Trophoblast cell (in vitro differentiated cells and primary cell): ENCODE measurements at regions not wholly inside any gene's neighbourhood (a gene's known extent, or its start where the extent isn't known, plus 50 kb on each side); places are given as distances from the start of the nearest gene placed in this dataset.
"Not testable (repeated sequence)": the region's sequence is repeated elsewhere in the genome, so short reads cannot be mapped to it uniquely, and the experiment has no call there.

Experiments used
- DNase-seq, 2 donors: peaks; one replicate each; pipeline ENCODE4 v3.0.0-alpha.2; 2016
- H2AFZ ChIP-seq: 2 replicates; pipeline ENCODE4 v1.6.1; 2013; ENCODE audit warnings: low read length, moderate library complexity, mild to moderate bottlenecking; ENCODE audit not compliant: insufficient read depth, poor library complexity
- H2AK5ac ChIP-seq: 2 replicates; pipeline ENCODE4 v1.6.1; 2013; ENCODE audit warnings: mild to moderate bottlenecking, low read length
- H2BK120ac ChIP-seq: 2 replicates; pipeline ENCODE4 v1.6.1; 2013; ENCODE audit warnings: low read length, mild to moderate bottlenecking, moderate library complexity; ENCODE audit not compliant: insufficient read depth, poor library complexity
- H2BK12ac ChIP-seq: 2 replicates; pipeline ENCODE4 v1.6.1; 2013; ENCODE audit warnings: mild to moderate bottlenecking, low read length, moderate library complexity
- H2BK5ac ChIP-seq: 2 replicates; pipeline ENCODE4 v1.6.1; 2013; ENCODE audit warnings: low read length, low read depth, moderate library complexity, mild to moderate bottlenecking; ENCODE audit not compliant: poor library complexity
- H3K14ac ChIP-seq: 2 replicates; pipeline ENCODE4 v1.6.1; 2013; ENCODE audit warnings: mild to moderate bottlenecking, low read length
- H3K18ac ChIP-seq: 2 replicates; pipeline ENCODE4 v1.6.1; 2013; ENCODE audit warnings: mild to moderate bottlenecking, low read length
- H3K23ac ChIP-seq: 2 replicates; pipeline ENCODE4 v1.6.1; 2013; ENCODE audit warnings: low read length
- H3K27ac ChIP-seq: 2 replicates; pipeline ENCODE4 v1.5.1; 2013; ENCODE audit warnings: low read depth, mild to moderate bottlenecking, inconsistent platforms, low read length, moderate library complexity
- H3K27me3 ChIP-seq: 2 replicates; pipeline ENCODE4 v1.6.1; 2013; ENCODE audit warnings: inconsistent platforms, mild to moderate bottlenecking, low read length, moderate library complexity; ENCODE audit not compliant: insufficient read depth
- H3K36me3 ChIP-seq, 2 experiments: 1 replicate in 1 of 2; 2 replicates in 1 of 2; pipeline ENCODE4 v1.6.1; 2013; ENCODE audit warnings: low read length in 2 of 2, mild to moderate bottlenecking in 2 of 2, moderate library complexity in 1 of 2; ENCODE audit not compliant: insufficient read depth in 2 of 2, control insufficient read depth in 1 of 2
- H3K4ac ChIP-seq: 2 replicates; pipeline ENCODE4 v1.6.1; 2013; ENCODE audit warnings: low read depth, mild to moderate bottlenecking, low read length, moderate library complexity
- H3K4me1 ChIP-seq, 2 experiments: 1 replicate in 1 of 2; 2 replicates in 1 of 2; pipeline ENCODE4 v1.6.1; 2013; ENCODE audit warnings: low read length in 2 of 2, mild to moderate bottlenecking in 2 of 2, moderate library complexity in 1 of 2; ENCODE audit not compliant: insufficient read depth in 2 of 2, control insufficient read depth in 1 of 2
- H3K4me2 ChIP-seq: 2 replicates; pipeline ENCODE4 v1.6.1; 2013; ENCODE audit warnings: inconsistent platforms, mild to moderate bottlenecking, low read length, moderate library complexity
- H3K4me3 ChIP-seq: 2 replicates; pipeline ENCODE4 v1.5.1; 2013; ENCODE audit warnings: mild to moderate bottlenecking, low read depth, low read length, inconsistent platforms
- H3K79me1 ChIP-seq: one replicate; pipeline ENCODE4 v1.6.1; 2013; ENCODE audit warnings: low read length
- H3K79me2 ChIP-seq: 2 replicates; pipeline ENCODE4 v1.6.1; 2013; ENCODE audit warnings: low read length, mild to moderate bottlenecking; ENCODE audit not compliant: control insufficient read depth, insufficient read depth, poor library complexity
- H3K9ac ChIP-seq: 2 replicates; pipeline ENCODE4 v1.6.1; 2013; ENCODE audit warnings: mild to moderate bottlenecking, low read length
- H3K9me3 ChIP-seq: 2 replicates; pipeline ENCODE4 v1.6.1; 2013; ENCODE audit warnings: low read depth, mild to moderate bottlenecking, control low read depth, inconsistent platforms, low read length; ENCODE audit not compliant: insufficient read depth
- H4K12ac ChIP-seq: 2 replicates; pipeline ENCODE4 v1.6.1; 2013; ENCODE audit warnings: low read depth, mild to moderate bottlenecking, low read length, moderate library complexity
- H4K8ac ChIP-seq: 2 replicates; pipeline ENCODE4 v1.6.1; 2013; ENCODE audit warnings: low read depth, mild to moderate bottlenecking, low read length, moderate library complexity
- H4K91ac ChIP-seq: one replicate; pipeline ENCODE4 v1.6.1; 2013; ENCODE audit warnings: low read depth, mild to moderate bottlenecking, low read length, moderate library complexity
- WGBS: extraction: QIAGEN DNeasy Blood & Tissue Kit; methylation state at CpG from one replicate; pipeline ENCODE4 v1.1.7; 2013; ENCODE audit warnings: missing lambda C conversion rate; ENCODE audit not compliant: insufficient read length, insufficient coverage; ENCODE audit errors: extremely low coverage; 5-methylcytosine and 5-hydroxymethylcytosine counted together

- H3K27me3 ChIP-seq: no peaks in the 10 kb centered on the region
- H2BK5ac ChIP-seq: no peak overlapping the region
- H2BK120ac ChIP-seq: no peak overlapping the region
- H3K4me3 ChIP-seq: no peak overlapping the region
- no peak overlapping the region for H4K91ac ChIP-seq
- H3K23ac ChIP-seq: no peak overlapping the region
- no peaks in the 10 kb centered on the region for H3K36me3 ChIP-seq
- H3K4me1 ChIP-seq: peaks cover 0 to 2% of the 10 kb centered on the region in 2 experiments
- H2AK5ac ChIP-seq: no peak overlapping the region
- no peak overlapping the region for H3K9ac ChIP-seq
- H3K4ac ChIP-seq: no peak overlapping the region
- no peak overlapping the region for H4K12ac ChIP-seq
- no peak overlapping the region for H3K4me2 ChIP-seq
- H4K8ac ChIP-seq: no peak overlapping the region
- H3K18ac ChIP-seq: no peak overlapping the region
- H2AFZ ChIP-seq: no peak overlapping the region
- no peak for DNase-seq
- H2BK12ac ChIP-seq: no peak overlapping the region
- no peaks in the 10 kb centered on the region for H3K9me3 ChIP-seq
- no CpG with 5 or more reads among the region's 2 CpGs for WGBS
- no peak overlapping the region for H3K27ac ChIP-seq
- H3K79me1 ChIP-seq: peaks cover 3% of the 10 kb centered on the region
- H3K79me2 ChIP-seq: no peaks in the 10 kb centered on the region
- H3K14ac ChIP-seq: no peak overlapping the region
Measured at GRCh38 chr9:86573886-86574285, 219.7 kb upstream of the TUT7 start.

- Histone ChIP-seq H3K36me3 (no peaks in the 10 kb centered on the region), H3K79me1 (no peaks in the 10 kb centered on the region), H3K4me3 (no peak overlapping the region), H2AFZ (no peak overlapping the region), H2BK5ac (no peak overlapping the region), H4K12ac (no peak overlapping the region), H3K27ac (no peak overlapping the region), H4K8ac (no peak overlapping the region), H3K18ac (no peak overlapping the region), H3K4ac (no peak overlapping the region), H3K4me2 (no peak overlapping the region), H3K23ac (no peak overlapping the region), H2AK5ac (no peak overlapping the region), H2BK12ac (no peak overlapping the region), H3K79me2 (no peaks in the 10 kb centered on the region), H3K9me3 (peaks cover 2% of the 10 kb centered on the region), H3K27me3 (no peaks in the 10 kb centered on the region), H3K14ac (no peak overlapping the region), H3K9ac (no peak overlapping the region), H2BK120ac (no peak overlapping the region), H3K4me1 (no peaks in the 10 kb centered on the region), H4K91ac (no peak overlapping the region)
- no peak for DNase-seq
Measured at GRCh38 chr9:86572904-86573303, 218.7 kb upstream of the TUT7 start.

GRCh38 chr9:86565603-86566002, 211.4 kb upstream of the TUT7 start:
- not testable (repeated sequence) for H2AK5ac ChIP-seq, H3K27me3 ChIP-seq, H2AFZ ChIP-seq, H4K12ac ChIP-seq, H3K4me1 ChIP-seq, H3K79me2 ChIP-seq, H3K27ac ChIP-seq, H3K4ac ChIP-seq, H3K9me3 ChIP-seq, H3K4me3 ChIP-seq, H3K4me2 ChIP-seq, H3K14ac ChIP-seq, H4K8ac ChIP-seq, H2BK120ac ChIP-seq, H3K23ac ChIP-seq, DNase-seq, H4K91ac ChIP-seq, H2BK12ac ChIP-seq, H3K18ac ChIP-seq, H2BK5ac ChIP-seq, H3K79me1 ChIP-seq, H3K36me3 ChIP-seq, H3K9ac ChIP-seq
- WGBS: no CpG with 5 or more reads among the region's 2 CpGs

- Histone ChIP-seq H3K14ac (no peak overlapping the region), H3K4me1 (no peaks in the 10 kb centered on the region), H3K18ac (no peak overlapping the region), H4K91ac (no peak overlapping the region), H4K8ac (no peak overlapping the region), H3K4me2 (no peak overlapping the region), H2BK5ac (no peak overlapping the region), H3K79me1 (peaks cover 2% of the 10 kb centered on the region), H3K9me3 (peaks cover 2% of the 10 kb centered on the region), H2BK120ac (no peak overlapping the region), H2BK12ac (no peak overlapping the region), H3K23ac (no peak overlapping the region), H3K4ac (no peak overlapping the region), H3K36me3 (no peaks in the 10 kb centered on the region), H3K9ac (no peak overlapping the region), H3K79me2 (no peaks in the 10 kb centered on the region), H2AK5ac (no peak overlapping the region), H3K27ac (no peak overlapping the region), H3K4me3 (no peak overlapping the region), H4K12ac (no peak overlapping the region), H3K27me3 (no peaks in the 10 kb centered on the region), H2AFZ (no peak overlapping the region)
- no peak for DNase-seq
- no CpG with 5 or more reads among the region's 5 CpGs for WGBS
Measured at GRCh38 chr9:86563936-86564335, 209.7 kb upstream of the TUT7 start.
